HL-60 (cell line): ENCODE measurements at regions not wholly inside any gene's neighbourhood (a gene's known extent, or its start where the extent isn't known, plus 50 kb on each side); places are given as distances from the start of the nearest gene placed in this dataset.

Source experiments
- GABPA ChIP-seq: IDR thresholded peaks from 2 replicates; pipeline ENCODE4 v1.6.1; 2012; ENCODE audit warnings: low read depth
- POLR2AphosphoS5 ChIP-seq: IDR thresholded peaks from 2 replicates; pipeline ENCODE4 v1.6.1; 2012; ENCODE audit warnings: low read depth
- TF ChIP-seq, protein P1 (sequence below): IDR thresholded peaks from one replicate; pipeline ENCODE4 v1.5.1; 2011; ENCODE audit warnings: low read length, control low read depth, inconsistent platforms; ENCODE audit not compliant: insufficient read depth
- TF ChIP-seq, protein P2 (sequence below): IDR thresholded peaks from 2 replicates; pipeline ENCODE4 v1.6.1; 2012; ENCODE audit warnings: low read depth; ENCODE audit not compliant: insufficient replicate concordance

DNA sequence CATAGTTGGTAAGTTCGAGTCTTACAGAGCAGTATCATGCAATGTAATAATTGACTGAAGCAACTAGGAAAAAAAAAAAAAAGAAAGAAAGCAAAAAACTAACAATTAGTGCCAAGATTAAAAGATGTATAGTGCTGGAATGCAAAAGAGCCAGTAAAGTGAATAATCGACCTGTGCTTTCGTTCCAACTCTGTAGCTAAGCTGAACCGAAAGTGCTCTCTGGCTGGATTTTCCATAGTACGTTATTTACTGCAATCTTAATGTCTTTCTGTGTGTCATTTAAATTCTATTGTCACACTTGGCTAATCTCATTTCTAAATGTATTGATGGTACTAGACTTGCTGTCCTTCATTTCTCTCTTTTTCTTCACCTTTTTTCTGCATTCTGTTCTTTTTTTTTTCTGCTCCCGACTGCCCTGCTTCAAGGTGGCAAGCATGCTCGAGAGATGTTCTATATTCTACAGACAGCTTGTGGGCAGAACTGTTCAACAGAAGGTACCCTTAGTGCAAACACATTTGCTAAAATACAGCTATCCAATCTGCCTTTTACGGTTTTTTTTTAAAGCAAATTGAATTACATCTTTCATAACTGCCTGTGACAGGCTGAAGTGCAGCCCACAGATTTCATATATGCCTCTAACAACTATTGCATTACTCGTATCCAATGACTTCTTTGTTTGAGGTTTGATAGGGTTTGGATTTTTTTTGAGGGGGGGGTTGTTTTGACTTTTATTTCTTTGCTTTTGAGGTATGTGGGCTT lies 204.2 kb upstream of the MTNR1B start:
- TF ChIP-seq, protein P1, sequence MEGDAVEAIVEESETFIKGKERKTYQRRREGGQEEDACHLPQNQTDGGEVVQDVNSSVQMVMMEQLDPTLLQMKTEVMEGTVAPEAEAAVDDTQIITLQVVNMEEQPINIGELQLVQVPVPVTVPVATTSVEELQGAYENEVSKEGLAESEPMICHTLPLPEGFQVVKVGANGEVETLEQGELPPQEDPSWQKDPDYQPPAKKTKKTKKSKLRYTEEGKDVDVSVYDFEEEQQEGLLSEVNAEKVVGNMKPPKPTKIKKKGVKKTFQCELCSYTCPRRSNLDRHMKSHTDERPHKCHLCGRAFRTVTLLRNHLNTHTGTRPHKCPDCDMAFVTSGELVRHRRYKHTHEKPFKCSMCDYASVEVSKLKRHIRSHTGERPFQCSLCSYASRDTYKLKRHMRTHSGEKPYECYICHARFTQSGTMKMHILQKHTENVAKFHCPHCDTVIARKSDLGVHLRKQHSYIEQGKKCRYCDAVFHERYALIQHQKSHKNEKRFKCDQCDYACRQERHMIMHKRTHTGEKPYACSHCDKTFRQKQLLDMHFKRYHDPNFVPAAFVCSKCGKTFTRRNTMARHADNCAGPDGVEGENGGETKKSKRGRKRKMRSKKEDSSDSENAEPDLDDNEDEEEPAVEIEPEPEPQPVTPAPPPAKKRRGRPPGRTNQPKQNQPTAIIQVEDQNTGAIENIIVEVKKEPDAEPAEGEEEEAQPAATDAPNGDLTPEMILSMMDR: no peak
- TF ChIP-seq POLR2AphosphoS5: no peak
- TF ChIP-seq GABPA: no peak
- TF ChIP-seq, protein P2, sequence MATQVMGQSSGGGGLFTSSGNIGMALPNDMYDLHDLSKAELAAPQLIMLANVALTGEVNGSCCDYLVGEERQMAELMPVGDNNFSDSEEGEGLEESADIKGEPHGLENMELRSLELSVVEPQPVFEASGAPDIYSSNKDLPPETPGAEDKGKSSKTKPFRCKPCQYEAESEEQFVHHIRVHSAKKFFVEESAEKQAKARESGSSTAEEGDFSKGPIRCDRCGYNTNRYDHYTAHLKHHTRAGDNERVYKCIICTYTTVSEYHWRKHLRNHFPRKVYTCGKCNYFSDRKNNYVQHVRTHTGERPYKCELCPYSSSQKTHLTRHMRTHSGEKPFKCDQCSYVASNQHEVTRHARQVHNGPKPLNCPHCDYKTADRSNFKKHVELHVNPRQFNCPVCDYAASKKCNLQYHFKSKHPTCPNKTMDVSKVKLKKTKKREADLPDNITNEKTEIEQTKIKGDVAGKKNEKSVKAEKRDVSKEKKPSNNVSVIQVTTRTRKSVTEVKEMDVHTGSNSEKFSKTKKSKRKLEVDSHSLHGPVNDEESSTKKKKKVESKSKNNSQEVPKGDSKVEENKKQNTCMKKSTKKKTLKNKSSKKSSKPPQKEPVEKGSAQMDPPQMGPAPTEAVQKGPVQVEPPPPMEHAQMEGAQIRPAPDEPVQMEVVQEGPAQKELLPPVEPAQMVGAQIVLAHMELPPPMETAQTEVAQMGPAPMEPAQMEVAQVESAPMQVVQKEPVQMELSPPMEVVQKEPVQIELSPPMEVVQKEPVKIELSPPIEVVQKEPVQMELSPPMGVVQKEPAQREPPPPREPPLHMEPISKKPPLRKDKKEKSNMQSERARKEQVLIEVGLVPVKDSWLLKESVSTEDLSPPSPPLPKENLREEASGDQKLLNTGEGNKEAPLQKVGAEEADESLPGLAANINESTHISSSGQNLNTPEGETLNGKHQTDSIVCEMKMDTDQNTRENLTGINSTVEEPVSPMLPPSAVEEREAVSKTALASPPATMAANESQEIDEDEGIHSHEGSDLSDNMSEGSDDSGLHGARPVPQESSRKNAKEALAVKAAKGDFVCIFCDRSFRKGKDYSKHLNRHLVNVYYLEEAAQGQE: no peak
